HG03460 (cell line): ENCODE measurements at regions not wholly inside any gene's neighbourhood (a gene's known extent, or its start where the extent isn't known, plus 50 kb on each side); places are given as distances from the start of the nearest gene placed in this dataset.
A peak's percentile ranks its signal among the peaks of the same experiment; 100 is the strongest.

Experiments used
- ATAC-seq: cut with Tn5 transposase; IDR thresholded peaks from one replicate; pipeline ENCODE4 v1.9.1; 2021; ENCODE audit not compliant: unreplicated experiment

DNA sequence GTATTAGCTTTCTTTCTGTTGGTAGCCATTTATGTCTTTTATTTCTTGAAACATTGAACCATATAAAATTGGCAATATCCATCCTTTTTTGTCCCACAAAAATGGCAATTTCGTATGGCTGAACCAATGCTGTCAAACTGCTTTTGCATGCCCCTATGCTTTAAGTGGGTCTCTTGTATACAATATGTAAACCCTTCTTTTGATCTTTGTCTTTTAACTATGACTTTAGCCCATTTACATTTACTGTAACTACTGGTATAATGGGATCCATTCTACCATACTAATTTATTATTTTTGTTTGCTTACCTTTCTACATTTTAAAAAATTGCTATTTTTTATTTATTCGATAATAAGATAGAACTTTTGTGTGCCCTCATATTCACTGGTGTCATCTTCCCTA lies 93.4 kb downstream of the TENT4A start:
- no peak for ATAC-seq

- ATAC-seq: no peak
Observed at GRCh38 chr5:6808462-6808861, 95.2 kb downstream of the TENT4A start.

DNA sequence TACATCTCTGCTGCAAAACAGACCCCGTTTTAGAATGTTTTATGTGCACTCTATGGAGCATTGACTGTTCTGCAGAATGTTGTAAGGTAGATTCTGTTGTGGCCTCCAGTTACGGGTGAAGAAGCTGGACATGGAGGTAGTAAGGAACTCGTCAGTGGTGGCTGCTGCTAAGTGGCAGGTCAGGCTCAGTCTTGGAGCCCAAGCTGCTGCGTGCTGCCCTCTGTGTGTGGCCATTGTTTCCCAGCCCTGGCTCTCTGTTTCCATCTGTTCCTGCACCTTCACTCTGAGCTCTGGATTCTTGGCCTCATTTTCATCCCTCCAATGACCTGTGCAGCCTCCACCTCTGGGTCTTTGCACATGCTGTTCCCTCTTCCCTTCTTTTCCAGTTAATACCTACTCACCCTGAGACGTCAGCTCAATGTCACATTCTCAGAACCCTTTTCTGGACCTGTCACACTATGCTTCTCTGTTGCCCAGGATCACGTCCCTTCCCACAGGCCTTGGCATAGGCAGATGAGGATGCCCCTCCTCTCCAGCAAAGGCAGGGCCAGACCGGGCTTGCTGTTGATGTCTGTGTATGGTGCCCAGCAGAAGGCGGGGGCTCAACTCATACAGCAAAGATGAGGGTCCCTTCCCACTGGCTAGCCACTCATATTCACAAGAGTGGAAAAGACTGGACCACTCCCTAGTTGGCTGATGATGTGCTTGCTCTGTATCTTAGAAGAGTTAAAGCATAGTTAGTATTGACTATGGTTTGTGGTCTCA lies 97.6 kb downstream of the TENT4A start:
- ATAC-seq: no peak

DNA sequence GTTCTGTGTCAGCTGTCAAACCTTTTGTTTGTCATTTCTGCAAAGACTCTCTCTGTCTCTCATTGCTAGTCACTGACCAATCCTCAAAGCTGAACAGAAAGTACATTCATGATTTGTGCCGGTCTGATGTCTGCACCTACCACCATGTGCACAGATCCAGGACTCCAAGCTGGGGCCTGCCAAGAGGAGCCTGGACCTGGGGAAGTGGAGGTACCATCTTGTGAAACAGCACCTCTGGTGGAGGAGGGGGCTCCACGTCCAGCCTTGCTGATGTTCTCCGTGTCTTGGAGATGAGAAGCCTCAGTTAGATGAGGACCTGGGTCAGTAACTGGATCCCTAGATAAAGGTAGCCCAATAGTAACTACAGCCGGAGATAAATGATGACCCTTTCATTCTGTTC lies 98.9 kb downstream of the TENT4A start:
- no peak for ATAC-seq

GRCh38 chr5:6812800-6813731 lies 99.8 kb downstream of the TENT4A start:
- ATAC-seq: no peak

GRCh38 chr5:6814816-6815215 lies 101.6 kb downstream of the TENT4A start:
- no peak for ATAC-seq

GRCh38 chr5:6818594-6819511 lies 105.6 kb downstream of the TENT4A start:
- no peak for ATAC-seq

- no peak for ATAC-seq
Observed at GRCh38 chr5:6819521-6819920, 106.3 kb downstream of the TENT4A start.

- no peak for ATAC-seq
Observed at GRCh38 chr5:6820851-6821479, 107.7 kb downstream of the TENT4A start.

DNA sequence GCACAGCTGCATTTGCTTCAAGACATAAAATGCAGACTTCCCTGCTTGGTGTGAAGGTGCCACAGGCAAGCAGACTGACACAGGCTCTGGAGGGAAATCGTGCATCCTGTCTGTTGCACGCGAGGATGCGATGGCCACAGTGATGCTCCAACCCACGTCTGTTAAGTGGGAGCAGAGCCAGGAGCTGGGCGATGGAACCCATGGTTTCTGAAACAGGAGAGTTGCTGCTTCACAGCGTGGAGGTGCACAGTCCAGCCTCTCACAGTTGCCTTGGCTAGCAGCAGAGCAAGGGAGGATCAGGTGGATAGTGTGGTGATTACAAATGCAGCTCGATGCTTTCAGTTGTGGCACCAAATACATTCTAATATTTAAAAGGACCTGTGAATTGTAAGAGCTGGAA lies 108.8 kb downstream of the TENT4A start:
- no peak for ATAC-seq

DNA sequence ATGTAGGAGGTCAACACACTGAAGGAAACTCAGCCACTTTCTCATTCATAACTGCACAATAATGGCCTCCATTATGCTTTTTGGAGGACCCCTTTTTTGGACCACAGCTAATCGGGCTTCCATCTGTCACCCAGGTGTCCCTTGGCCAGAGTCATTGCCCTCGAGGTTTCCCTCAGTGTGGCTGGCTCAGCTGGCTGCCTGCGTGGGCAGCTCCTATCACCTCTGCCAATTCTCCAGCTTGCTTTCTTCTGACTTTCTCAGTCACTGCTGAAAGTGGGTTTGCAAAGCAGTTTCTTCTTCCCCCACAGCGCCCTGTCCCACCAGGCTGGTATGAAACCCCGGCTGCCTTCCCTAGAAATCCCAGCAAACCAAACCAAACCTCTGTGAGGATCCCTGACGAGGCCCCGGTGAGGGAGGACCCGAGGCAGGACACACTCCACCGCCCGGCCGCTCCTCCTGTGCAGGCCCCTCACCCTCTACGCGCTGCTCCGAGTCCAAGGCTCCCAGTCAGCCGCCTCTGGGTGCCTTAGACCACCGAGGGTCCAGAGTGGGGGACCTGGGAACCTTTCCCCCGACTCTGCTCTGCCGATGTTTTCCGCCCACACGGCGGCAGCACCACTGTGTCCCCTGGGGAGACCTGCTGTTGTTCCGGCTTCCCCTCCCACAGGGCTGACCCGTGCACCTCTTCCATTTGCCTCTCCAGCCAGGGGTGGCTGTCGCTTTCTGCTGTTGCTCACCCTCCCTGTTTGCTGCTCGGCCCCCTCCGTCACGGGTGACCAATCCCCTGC lies 109.5 kb downstream of the TENT4A start:
- no peak for ATAC-seq

GRCh38 chr5:6823996-6824395 lies 110.8 kb downstream of the TENT4A start:
- no peak for ATAC-seq

DNA sequence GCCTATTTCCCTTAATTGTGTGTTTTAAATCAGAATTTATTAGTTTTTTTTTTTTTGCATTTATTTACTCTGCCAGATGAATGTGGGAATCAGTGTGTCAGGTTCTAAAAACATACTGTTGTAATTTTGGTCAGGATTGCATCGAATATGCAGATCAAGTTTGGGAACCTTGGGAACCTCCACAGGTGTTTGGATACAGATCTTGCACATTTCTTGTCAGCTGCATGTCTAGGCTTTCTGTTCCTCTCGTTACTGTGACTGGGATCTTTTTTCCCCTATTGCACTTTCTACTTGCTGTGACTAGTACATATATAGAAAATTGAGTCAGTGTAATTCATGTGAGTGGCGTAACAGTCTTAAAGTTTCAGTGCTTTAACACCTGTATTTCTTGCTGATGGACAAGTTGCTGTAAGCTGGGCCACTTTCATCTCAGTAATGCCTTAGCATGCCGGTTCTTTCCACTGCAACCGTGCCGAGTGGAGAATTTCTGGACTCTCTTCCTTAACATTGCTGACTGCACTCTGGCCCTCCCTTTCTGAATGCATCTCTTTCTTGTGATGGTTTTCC lies 112.5 kb downstream of the TENT4A start:
- ATAC-seq: no peak

- ATAC-seq: no peak
Observed at GRCh38 chr5:6826756-6827155, 113.5 kb downstream of the TENT4A start.

- peak; percentile 69 for ATAC-seq
Observed at GRCh38 chr5:6827526-6828219, 114.4 kb downstream of the TENT4A start.

DNA sequence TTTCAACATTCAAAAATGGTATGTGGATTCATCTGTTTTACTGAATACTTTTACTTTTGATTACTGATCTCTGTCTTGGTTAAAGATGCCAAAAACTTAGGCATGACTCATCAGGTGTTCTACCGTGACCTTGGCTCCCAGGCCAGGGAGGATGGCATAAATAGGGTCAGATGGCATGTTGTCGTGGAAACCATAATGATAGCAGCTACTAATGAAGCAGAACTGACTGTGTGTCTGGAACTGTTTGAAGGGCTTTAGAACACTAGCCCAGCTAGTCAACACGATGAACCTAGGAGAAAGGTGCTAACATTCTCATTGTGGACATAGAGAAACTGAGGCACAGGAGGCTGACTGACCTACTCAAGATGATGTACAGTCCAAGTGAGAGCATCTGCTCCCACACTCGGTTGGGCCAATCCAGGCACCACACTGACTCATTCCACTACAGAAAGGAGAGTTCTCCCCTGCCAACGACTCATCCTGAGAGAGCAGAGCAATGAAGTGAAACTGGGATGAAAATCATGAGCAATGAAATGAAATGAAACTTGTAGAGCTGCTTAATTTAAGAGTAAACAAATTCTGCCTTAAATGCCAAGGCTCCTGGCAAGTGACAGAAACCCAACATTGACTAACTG lies 116.0 kb downstream of the TENT4A start:
- peak; percentile 70 for ATAC-seq

- no peak for ATAC-seq
Observed at GRCh38 chr5:6830643-6831239, 117.5 kb downstream of the TENT4A start.
